22Rv1 (cell line): ENCODE measurements at regions not wholly inside any gene's neighbourhood (a gene's known extent, or its start where the extent isn't known, plus 50 kb on each side); places are given as distances from the start of the nearest gene placed in this dataset.
"Not testable (repeated sequence)": the region's sequence is repeated elsewhere in the genome, so short reads cannot be mapped to it uniquely, and the experiment has no call there.

Source experiments
- ZFX ChIP-seq: fragments of 450-650 bp; IDR thresholded peaks from 2 replicates; pipeline ENCODE4 v1.6.1; 2017; ENCODE audit warnings: antibody characterized with exemption, borderline replicate concordance
- TF ChIP-seq, protein P1 (sequence below): fragments of 450-650 bp; IDR thresholded peaks from 2 replicates; pipeline ENCODE4 v1.5.1; 2017; ENCODE audit warnings: mild to moderate bottlenecking

DNA sequence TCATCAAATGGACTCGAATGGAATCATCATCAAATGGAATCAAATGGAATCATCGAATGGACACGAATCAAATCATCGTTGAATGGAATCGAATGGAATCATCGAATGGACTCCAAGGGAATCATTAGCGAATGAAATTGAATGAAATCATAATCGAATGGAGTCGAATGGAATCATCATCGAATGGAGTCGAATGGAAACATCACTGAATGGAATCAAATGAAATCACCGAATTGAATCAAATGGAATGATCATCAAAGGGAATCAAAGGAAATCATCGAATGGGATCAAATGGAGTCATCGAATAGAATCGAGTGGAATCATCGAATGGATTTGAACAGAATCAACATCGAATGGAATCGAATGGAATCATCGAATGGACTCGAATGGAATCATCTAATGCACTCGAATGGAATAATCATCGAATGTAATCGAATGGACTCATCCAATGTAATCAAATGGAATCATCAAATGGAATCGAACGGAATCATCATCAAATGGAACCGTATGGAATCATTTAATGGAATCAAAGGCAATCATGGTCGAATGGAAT, 232.2 kb downstream of the SHCBP1 start:
- TF ChIP-seq, protein P1, sequence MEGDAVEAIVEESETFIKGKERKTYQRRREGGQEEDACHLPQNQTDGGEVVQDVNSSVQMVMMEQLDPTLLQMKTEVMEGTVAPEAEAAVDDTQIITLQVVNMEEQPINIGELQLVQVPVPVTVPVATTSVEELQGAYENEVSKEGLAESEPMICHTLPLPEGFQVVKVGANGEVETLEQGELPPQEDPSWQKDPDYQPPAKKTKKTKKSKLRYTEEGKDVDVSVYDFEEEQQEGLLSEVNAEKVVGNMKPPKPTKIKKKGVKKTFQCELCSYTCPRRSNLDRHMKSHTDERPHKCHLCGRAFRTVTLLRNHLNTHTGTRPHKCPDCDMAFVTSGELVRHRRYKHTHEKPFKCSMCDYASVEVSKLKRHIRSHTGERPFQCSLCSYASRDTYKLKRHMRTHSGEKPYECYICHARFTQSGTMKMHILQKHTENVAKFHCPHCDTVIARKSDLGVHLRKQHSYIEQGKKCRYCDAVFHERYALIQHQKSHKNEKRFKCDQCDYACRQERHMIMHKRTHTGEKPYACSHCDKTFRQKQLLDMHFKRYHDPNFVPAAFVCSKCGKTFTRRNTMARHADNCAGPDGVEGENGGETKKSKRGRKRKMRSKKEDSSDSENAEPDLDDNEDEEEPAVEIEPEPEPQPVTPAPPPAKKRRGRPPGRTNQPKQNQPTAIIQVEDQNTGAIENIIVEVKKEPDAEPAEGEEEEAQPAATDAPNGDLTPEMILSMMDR: not testable (repeated sequence)
- not testable (repeated sequence) for TF ChIP-seq ZFX
